Stimulated activated CD8-positive, alpha-beta memory T cell treated with anti-CD3 and anti-CD28 coated beads, Interleukin-12 subunit alpha, Interleukin-12 subunit beta, amount 100 ng/mL, for 1 hour (primary cell): ENCODE measurements at regions not wholly inside any gene's neighbourhood (a gene's known extent, or its start where the extent isn't known, plus 50 kb on each side); places are given as distances from the start of the nearest gene placed in this dataset.

Experiments
- DNase-seq: peaks from one replicate; pipeline ENCODE4 v3.0.0-alpha.2; 2020; ENCODE audit warnings: low read depth

GRCh38 chr2:195049372-195050031 lies 607.5 kb upstream of the SLC39A10 start:
- no peak for DNase-seq

GRCh38 chr2:195047955-195048354 lies 609.1 kb upstream of the SLC39A10 start:
- no peak for DNase-seq

- no peak for DNase-seq
These were observed 612.2 kb upstream of the SLC39A10 start for GRCh38 chr2:195044801-195045200.

GRCh38 chr2:195038153-195038552 lies 618.9 kb upstream of the SLC39A10 start:
- DNase-seq = no peak

GRCh38 chr2:195037045-195037444 lies 620.0 kb upstream of the SLC39A10 start:
- no peak for DNase-seq

DNA sequence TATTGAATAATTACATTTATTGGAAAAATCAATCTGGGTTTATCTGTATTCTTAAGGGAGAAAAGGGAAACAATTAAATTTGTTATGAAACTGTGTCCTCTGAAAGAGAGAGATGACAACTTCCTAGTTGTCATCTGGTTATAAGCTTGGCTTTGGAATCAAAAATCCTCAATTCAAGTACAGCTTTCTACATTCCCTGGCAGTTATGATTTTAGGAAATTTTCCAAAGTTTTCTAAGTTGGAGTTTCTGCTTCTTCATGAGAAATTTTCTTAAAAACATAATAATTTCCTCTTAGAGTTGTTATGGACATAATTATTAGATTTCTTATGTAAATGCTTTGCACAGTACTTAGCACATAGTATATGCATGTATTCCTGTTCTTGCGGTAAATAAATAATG lies 625.6 kb upstream of the SLC39A10 start:
- no peak for DNase-seq

- DNase-seq = no peak
These were observed 627.0 kb upstream of the SLC39A10 start for GRCh38 chr2:195029804-195030654.

DNA sequence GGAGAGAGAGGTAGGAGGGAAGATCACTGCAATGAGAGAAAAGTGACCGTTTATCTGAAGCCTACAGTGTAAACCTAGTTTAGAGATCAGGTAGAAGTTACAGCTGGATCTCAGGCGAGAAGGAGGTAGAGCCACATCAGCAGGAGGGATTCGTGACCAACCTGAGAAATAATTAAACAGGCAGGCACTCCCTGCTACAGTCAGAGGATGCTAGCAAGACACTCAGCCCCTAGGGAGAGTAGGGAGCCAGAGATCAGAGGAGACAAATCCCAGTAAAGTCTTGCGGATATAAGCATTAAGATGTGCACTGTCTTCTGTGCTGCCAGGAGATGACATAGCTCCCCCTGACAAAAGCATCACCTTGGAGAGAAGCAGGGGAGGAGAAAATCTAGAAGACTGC lies 629.1 kb upstream of the SLC39A10 start:
- DNase-seq = no peak

DNA sequence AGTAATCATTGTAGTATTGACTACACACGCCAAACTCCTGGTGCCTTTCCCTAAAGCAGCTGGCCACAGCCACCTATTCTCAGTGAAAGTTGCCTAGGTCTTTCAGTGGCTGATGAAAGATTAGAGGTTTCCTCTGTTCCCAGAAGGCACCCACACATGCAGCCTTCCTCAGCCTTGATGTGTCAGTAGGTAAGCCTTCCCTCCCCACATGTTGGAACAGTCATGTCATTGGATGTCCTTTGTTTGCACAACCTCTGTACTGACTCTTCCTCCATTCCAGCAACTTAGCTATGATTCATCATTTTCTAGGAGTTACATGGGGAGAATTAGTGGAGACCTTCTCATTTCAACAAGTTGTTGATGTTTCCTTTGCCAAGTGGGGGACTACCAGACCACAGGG lies 630.8 kb upstream of the SLC39A10 start:
- DNase-seq = no peak

DNA sequence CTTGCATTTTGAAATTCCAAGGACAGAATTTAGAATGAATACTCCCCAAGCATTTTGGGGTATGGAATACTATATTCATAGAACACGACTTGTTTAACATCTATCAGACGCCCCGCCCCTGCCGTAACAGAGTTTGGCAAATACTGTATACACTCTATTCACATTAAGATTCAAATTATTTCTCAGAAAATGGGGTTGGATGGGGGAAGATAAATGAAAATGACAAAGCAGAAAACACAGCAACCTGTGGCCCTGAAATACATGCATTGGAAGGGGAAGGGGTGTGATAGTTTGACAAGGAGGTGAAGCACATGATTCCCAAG lies 634.6 kb upstream of the SLC39A10 start:
- DNase-seq = no peak

DNA sequence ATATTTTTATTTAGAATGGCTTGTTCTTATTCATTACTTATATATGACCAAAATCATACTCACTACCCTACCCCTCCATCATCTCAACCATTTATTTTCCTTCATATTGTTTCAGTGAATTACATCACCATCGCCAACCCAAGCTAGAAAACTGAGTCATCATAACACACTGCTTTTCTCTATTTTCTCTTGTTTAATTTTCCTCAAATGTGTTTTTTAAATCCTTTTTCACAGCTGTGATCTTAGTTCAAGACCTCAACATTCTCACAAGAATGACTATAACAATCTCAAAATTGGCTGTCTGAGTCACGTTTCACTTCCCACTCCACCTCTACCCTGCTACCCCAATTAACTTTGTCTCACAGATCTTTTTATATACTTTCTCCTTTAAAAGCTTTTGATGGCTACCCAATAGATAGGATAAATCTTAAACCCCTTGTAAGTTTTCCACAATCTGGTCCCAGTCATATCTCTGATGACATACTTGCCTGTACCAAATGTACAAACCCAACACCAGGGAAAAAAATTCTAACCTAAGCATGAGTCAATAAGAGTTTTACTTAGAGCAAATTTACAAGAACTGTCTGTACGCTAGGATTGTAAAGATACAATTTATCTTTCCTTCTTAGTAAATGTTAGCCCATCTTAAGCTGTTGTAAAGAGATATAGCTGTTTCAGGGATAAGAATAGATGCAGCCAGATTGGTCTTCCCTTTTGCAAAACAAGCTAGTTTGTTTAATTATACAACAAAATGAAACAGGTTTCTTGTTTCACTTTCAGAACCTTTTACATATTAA lies 635.1 kb upstream of the SLC39A10 start:
- no peak for DNase-seq

- DNase-seq = no peak
These were observed 638.6 kb upstream of the SLC39A10 start for GRCh38 chr2:195018462-195018861.

GRCh38 chr2:195017890-195018289 lies 639.1 kb upstream of the SLC39A10 start:
- no peak for DNase-seq

GRCh38 chr2:195016841-195017240 lies 640.2 kb upstream of the SLC39A10 start:
- no peak for DNase-seq

- DNase-seq = no peak
These were observed 647.8 kb upstream of the SLC39A10 start for GRCh38 chr2:195009202-195009601.

DNA sequence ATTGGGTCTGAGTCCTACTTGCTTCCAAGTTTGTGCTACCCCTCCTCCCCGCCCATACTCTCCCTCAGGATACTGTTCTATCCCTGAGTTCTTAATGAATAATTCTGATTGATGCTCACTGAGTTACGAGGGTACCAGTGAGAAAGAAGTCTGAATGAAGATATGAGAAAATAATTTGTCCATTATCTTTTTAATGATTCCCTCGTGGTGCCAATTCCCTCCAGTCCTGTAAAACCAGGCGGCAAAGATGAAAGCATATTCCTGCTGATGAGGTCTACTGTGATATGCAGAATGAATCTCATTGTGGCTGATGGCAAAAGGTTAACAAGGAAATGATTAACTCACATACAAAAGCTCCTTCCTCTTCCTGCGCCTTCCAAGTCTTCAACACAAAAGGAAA lies 650.2 kb upstream of the SLC39A10 start:
- DNase-seq = no peak

DNA sequence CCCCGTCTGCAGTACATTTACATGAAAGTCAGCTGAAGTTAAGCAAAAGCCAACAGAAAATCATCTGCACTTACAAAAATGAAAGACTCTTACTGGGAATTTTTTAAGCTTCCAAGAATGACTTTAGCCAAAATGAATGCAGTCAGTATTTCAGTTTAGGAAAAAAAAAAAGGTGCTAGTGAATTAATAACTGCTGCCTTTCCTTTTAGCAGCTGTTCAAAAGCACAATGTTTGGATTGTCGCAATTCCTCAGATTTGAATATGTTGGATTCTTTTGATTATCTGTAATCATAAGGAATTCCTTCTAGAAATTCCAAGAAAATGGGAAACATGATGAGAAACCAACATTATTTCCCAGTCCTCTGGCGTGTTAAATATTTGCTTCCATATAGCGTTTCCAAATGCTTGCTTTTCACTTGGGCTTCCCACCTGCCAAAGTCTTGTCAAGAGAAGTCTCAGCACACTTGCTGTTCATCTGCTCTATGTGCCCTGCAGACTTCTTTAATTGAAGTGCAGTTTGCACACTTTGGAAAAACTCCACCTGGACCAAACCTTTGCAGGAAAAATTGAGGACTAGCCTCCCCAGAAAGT lies 653.0 kb upstream of the SLC39A10 start:
- no peak for DNase-seq

- no peak for DNase-seq
These were observed 655.1 kb upstream of the SLC39A10 start for GRCh38 chr2:195001924-195002323.

DNA sequence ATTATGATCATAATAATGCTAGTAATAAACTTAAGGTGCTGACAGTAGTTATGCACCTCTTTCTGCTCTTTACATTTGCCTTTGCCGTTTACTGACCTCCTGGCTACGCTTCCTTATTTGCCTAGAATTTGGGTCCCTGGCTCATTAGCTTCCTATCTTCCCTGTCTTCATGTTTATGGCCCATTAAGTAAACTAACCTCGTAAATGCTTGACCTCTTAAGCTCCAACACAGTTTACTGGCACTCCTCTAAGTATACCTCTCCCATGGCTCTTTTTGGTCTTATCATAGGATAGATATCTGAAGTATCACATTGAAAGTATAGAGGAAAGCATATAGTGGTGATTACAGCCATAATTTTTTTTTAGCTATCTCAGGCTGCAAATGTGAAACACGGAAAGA lies 657.3 kb upstream of the SLC39A10 start:
- no peak for DNase-seq

DNA sequence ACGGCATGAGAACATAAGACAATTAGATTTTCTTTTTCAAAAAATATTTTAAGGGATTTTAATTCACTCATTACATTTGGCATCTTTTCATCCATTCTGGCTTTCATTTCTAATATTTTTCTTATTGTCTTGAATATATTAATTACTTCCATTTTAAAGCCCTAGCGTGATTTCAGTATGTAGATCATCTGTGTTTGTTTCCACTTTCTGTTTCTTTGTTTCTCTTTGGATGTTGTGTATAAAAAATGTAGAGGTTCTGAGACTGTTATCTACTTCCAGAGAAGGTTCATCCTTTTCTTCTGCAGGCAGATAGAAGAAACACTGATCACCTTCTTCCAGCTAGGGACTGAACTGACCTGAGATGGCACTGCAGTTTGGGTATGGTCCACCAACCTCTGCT lies 664.4 kb upstream of the SLC39A10 start:
- no peak for DNase-seq

DNA sequence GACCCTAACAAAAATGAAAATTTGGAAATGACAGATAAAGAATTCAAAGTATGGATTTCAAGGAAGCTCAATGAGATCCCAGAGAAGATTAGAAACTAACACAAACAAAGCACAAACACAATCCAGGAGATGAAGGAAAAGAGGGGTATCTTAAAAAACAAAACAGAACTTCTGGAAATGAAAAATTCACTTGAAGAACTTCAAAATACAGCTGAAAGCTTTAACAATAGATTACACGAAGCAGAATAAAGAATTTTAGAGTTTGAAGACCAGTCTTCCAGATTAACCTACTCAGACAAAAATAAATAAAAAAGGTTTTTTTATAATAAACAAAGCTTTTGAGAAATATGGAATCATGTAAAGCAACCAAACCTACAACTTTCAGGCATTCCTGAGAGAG lies 671.8 kb upstream of the SLC39A10 start:
- DNase-seq = no peak

DNA sequence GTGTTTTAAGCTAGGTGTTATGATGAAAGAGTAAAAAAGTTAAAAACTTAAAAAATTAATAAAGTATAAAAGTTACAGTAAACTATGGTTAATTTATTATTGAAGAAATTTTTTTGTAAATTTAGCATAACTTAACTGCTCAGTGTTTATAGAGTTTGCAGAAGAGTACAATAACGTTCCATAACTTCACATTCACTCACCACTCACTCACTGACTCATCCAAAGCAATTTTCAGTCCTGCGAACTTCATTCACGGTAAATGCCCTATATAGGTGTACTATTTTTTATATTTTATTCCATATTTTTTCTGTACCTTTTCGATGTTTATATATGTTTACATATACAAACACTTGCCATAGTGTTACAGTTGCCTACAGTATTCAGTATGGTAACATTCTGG lies 694.8 kb upstream of the SLC39A10 start:
- DNase-seq = no peak

GRCh38 chr2:194954218-194954617 lies 702.8 kb upstream of the SLC39A10 start:
- no peak for DNase-seq
